Muscle layer of colon (tissue), 2 donors: ENCODE measurements at regions not wholly inside any gene's neighbourhood (a gene's known extent, or its start where the extent isn't known, plus 50 kb on each side); places are given as distances from the start of the nearest gene placed in this dataset.

ENCODE experiments used
- H3K27ac ChIP-seq: one replicate; pipeline ENCODE4 v1.7.0; 2013; ENCODE audit warnings: low read depth, mild to moderate bottlenecking, low read length, moderate library complexity
- H3K27me3 ChIP-seq, 2 donors: one replicate each; pipeline ENCODE4 v1.7.0; 2013; ENCODE audit warnings: low read length in 2 of 2, mild to moderate bottlenecking in 2 of 2; ENCODE audit not compliant: insufficient read depth in 2 of 2, control insufficient read depth in 1 of 2
- H3K36me3 ChIP-seq: one replicate; pipeline ENCODE4 v1.7.0; 2013; ENCODE audit warnings: mild to moderate bottlenecking, low read length; ENCODE audit not compliant: insufficient read depth
- H3K4me1 ChIP-seq: one replicate; pipeline ENCODE4 v1.7.0; 2013; ENCODE audit warnings: mild to moderate bottlenecking, low read length; ENCODE audit not compliant: insufficient read depth
- H3K4me3 ChIP-seq, 2 donors: one replicate each; pipeline ENCODE4 v1.7.0; 2013; ENCODE audit warnings: low read length in 2 of 2, low read depth in 1 of 2, mild to moderate bottlenecking in 1 of 2, moderate library complexity in 1 of 2
- H3K9ac ChIP-seq: one replicate; pipeline ENCODE4 v1.7.0; 2013; ENCODE audit warnings: low read length
- H3K9me3 ChIP-seq: one replicate; pipeline ENCODE4 v1.7.0; 2013; ENCODE audit warnings: mild to moderate bottlenecking, low read length
- donor health status: abdominal sarcoma.
- donor health status: Adenocarcinoma of cecum.

GRCh38 chr2:239846789-239847676 is 178.1 kb downstream of the NDUFA10 start:
- Histone ChIP-seq H3K4me1 (no peaks in the 10 kb centered on the region), H3K9ac (no peak overlapping the region), H3K36me3 (no peaks in the 10 kb centered on the region), H3K27ac (no peak overlapping the region), H3K9me3 (no peaks in the 10 kb centered on the region), H3K27me3 (no peaks in the 10 kb centered on the region), H3K4me3 (no peak overlapping the region)

- Histone ChIP-seq H3K9me3 (no peaks in the 10 kb centered on the region), H3K9ac (no peak overlapping the region), H3K4me1 (no peaks in the 10 kb centered on the region), H3K27me3 (no peaks in the 10 kb centered on the region), H3K27ac (no peak overlapping the region), H3K36me3 (no peaks in the 10 kb centered on the region), H3K4me3 (no peak overlapping the region)
Measured at GRCh38 chr2:239845968-239846367, 179.2 kb downstream of the NDUFA10 start.

- Histone ChIP-seq H3K9ac (no peak overlapping the region), H3K36me3 (no peaks in the 10 kb centered on the region), H3K27me3 (no peaks in the 10 kb centered on the region), H3K9me3 (no peaks in the 10 kb centered on the region), H3K27ac (no peak overlapping the region), H3K4me3 (no peak overlapping the region), H3K4me1 (no peaks in the 10 kb centered on the region)
Measured at GRCh38 chr2:239839306-239839705, 185.8 kb downstream of the NDUFA10 start.

- Histone ChIP-seq H3K27ac (no peak overlapping the region), H3K36me3 (no peaks in the 10 kb centered on the region), H3K4me3 (no peak overlapping the region), H3K4me1 (peaks cover 4% of the 10 kb centered on the region), H3K9me3 (no peaks in the 10 kb centered on the region), H3K9ac (no peak overlapping the region), H3K27me3 (no peaks in the 10 kb centered on the region)
Measured at GRCh38 chr2:239836021-239836765, 188.9 kb downstream of the NDUFA10 start.

GRCh38 chr2:239835056-239835455 is 190.1 kb downstream of the NDUFA10 start:
- Histone ChIP-seq H3K4me1 (peaks cover 15% of the 10 kb centered on the region), H3K36me3 (no peaks in the 10 kb centered on the region), H3K27ac (no peak overlapping the region), H3K9ac (no peak overlapping the region), H3K4me3 (no peak overlapping the region), H3K9me3 (no peaks in the 10 kb centered on the region), H3K27me3 (no peaks in the 10 kb centered on the region)

- Histone ChIP-seq H3K4me1 (peaks cover 19% of the 10 kb centered on the region), H3K4me3 (no peak overlapping the region), H3K27ac (no peak overlapping the region), H3K27me3 (no peaks in the 10 kb centered on the region), H3K9ac (no peak overlapping the region), H3K36me3 (no peaks in the 10 kb centered on the region), H3K9me3 (no peaks in the 10 kb centered on the region)
Measured at GRCh38 chr2:239834143-239834542, 191.0 kb downstream of the NDUFA10 start.

GRCh38 chr2:239833269-239834109 is 191.7 kb downstream of the NDUFA10 start:
- H3K27me3 ChIP-seq, result no peaks in the 10 kb centered on the region
- no peaks in the 10 kb centered on the region for H3K36me3 ChIP-seq
- no peak overlapping the region for H3K9ac ChIP-seq
- no peak overlapping the region for H3K4me3 ChIP-seq
- peaks cover 20% of the 10 kb centered on the region for H3K4me1 ChIP-seq
- no peak overlapping the region for H3K27ac ChIP-seq
- H3K9me3 ChIP-seq, result no peaks in the 10 kb centered on the region

GRCh38 chr2:239832490-239833268 is 192.5 kb downstream of the NDUFA10 start:
- Histone ChIP-seq H3K36me3 (no peaks in the 10 kb centered on the region), H3K4me3 (no peak overlapping the region), H3K9ac (no peak overlapping the region), H3K4me1 (peaks cover 27% of the 10 kb centered on the region), H3K27ac (no peak overlapping the region), H3K9me3 (no peaks in the 10 kb centered on the region), H3K27me3 (no peaks in the 10 kb centered on the region)

GRCh38 chr2:239831861-239832489 is 193.2 kb downstream of the NDUFA10 start:
- H3K27me3 ChIP-seq, result no peaks in the 10 kb centered on the region
- H3K9ac ChIP-seq, result no peak overlapping the region
- peaks cover 34% of the 10 kb centered on the region for H3K4me1 ChIP-seq
- H3K36me3 ChIP-seq, result no peaks in the 10 kb centered on the region
- H3K27ac ChIP-seq, result no peak overlapping the region
- H3K4me3 ChIP-seq, result no peak overlapping the region
- H3K9me3 ChIP-seq, result no peaks in the 10 kb centered on the region

GRCh38 chr2:239831001-239831731 is 194.0 kb downstream of the NDUFA10 start:
- no peaks in the 10 kb centered on the region for H3K9me3 ChIP-seq
- H3K27me3 ChIP-seq, result no peaks in the 10 kb centered on the region
- H3K36me3 ChIP-seq, result no peaks in the 10 kb centered on the region
- no peak overlapping the region for H3K4me3 ChIP-seq
- no peak overlapping the region for H3K27ac ChIP-seq
- peaks cover 38% of the 10 kb centered on the region for H3K4me1 ChIP-seq
- H3K9ac ChIP-seq, result no peak overlapping the region
